SK-N-MC (cell line): ENCODE measurements at regions not wholly inside any gene's neighbourhood (a gene's known extent, or its start where the extent isn't known, plus 50 kb on each side); places are given as distances from the start of the nearest gene placed in this dataset.

Source experiments
- EZH2 ChIP-seq: fragments of 200-600 bp; sonication (generic); IDR thresholded peaks from one replicate; pipeline ENCODE4 v1.6.1; 2017; ENCODE audit warnings: antibody characterized with exemption
- POLR2AphosphoS5 ChIP-seq: IDR thresholded peaks from 2 replicates; pipeline ENCODE4 v1.6.1; 2012; ENCODE audit warnings: mild to moderate bottlenecking, low read depth, low read length, borderline replicate concordance

- TF ChIP-seq POLR2AphosphoS5 (no peak), EZH2 (no peak)
Observed at GRCh38 chr9:22392523-22392922, 54.1 kb upstream of the DMRTA1 start.
